HCT116 (cell line): ENCODE measurements at regions not wholly inside any gene's neighbourhood (a gene's known extent, or its start where the extent isn't known, plus 50 kb on each side); places are given as distances from the start of the nearest gene placed in this dataset.

Experiments used
- ATAC-seq: fragments of 200-7000 bp; cut with Tn5 transposase; 2 replicates; pipeline ENCODE4 v1.9.1; 2020; ENCODE audit warnings: mild to moderate bottlenecking, moderate library complexity
- BruUV-seq: library from RNA; stranded (reverse); fragments of 400-500 nt; replicated peaks from 2 replicates; lab custom pipeline; 2021; lab: Mats Ljungman, UMichigan
- CTCF ChIA-PET: fragments of 300-600 bp; sonication (Branson Sonifier 250); formaldehyde crosslinking; loops from one replicate; lab custom pipeline; 2021; ENCODE audit warnings: antibody characterized with exemption; lab: Charles Lee
- POLR2A ChIA-PET: fragments of 300-600, 350-600 bp; sonication (Branson Sonifier 250); formaldehyde crosslinking; loops from one replicate; lab custom pipeline; 2021; ENCODE audit warnings: antibody characterized with exemption; lab: Charles Lee
- RAD21 ChIA-PET, 2 experiments: fragments of 300-600 bp; sonication (Branson Sonifier 250); formaldehyde crosslinking; loops; one replicate each; lab custom pipeline; 2023; ENCODE audit warnings: low total read pairs in 2 of 2; ENCODE audit not compliant: uncharacterized antibody in 2 of 2, unreplicated experiment in 2 of 2, low non-redundant PET in 1 of 2; lab: Charles Lee
- DNase-seq: peaks from one replicate; pipeline ENCODE4 v3.0.0-alpha.2; 2010; ENCODE audit warnings: low read depth, low spot score
- H2AFZ ChIP-seq: fragments of 200-600 bp; shearing (Covaris generic), sonication (generic); 2 replicates; pipeline ENCODE4 v1.6.1; 2017; ENCODE audit warnings: low read depth, mixed run types, mixed read lengths, antibody characterized with exemption, low read length; ENCODE audit not compliant: poor library complexity, severe bottlenecking
- H3K27ac ChIP-seq: 2 replicates; pipeline ENCODE4 v1.5.1; 2012; ENCODE audit warnings: low read depth, low read length
- H3K27me3 ChIP-seq: fragments of 200-600 bp; sonication (generic); 2 replicates; pipeline ENCODE4 v1.6.1; 2016; ENCODE audit warnings: mixed run types, low read length, mixed read lengths; ENCODE audit not compliant: insufficient read depth
- H3K36me3 ChIP-seq, 2 experiments: fragments of 200-500 bp in 1 of 2; fragments of 200-600 bp in 1 of 2; sonication (Bioruptor generic) in 1 of 2; sonication (generic) in 1 of 2; 2 replicates each; pipeline versions ENCODE4 v1.5.1 to v1.6.1; 2014 to 2016; ENCODE audit warnings: low read length in 2 of 2, inconsistent platforms in 1 of 2, mixed read lengths in 1 of 2, mixed run types in 1 of 2; ENCODE audit not compliant: insufficient read depth in 2 of 2, control insufficient read depth in 1 of 2
- H3K4me1 ChIP-seq, 2 experiments: fragments of 200-600 bp in 1 of 2; sonication (generic) in 1 of 2; 2 replicates each; pipeline versions ENCODE4 v1.5.1 to v1.6.1; 2012 to 2017; ENCODE audit warnings: low read length in 2 of 2, inconsistent platforms in 1 of 2, mild to moderate bottlenecking in 1 of 2, mixed read lengths in 1 of 2, mixed run types in 1 of 2, moderate library complexity in 1 of 2; ENCODE audit not compliant: insufficient read depth in 2 of 2, control insufficient read depth in 1 of 2
- H3K4me2 ChIP-seq: fragments of 200-600 bp; sonication (generic); 2 replicates; pipeline ENCODE4 v1.6.1; 2017; ENCODE audit warnings: mixed run types, low read length, mixed read lengths
- H3K4me3 ChIP-seq, 2 experiments: fragments of 200-600 bp in 1 of 2; sonication (generic) in 1 of 2; replicated peaks in 1 of 2; 2 replicates each; pipeline ENCODE4 v1.5.1; 2011 to 2016; ENCODE audit warnings: low read length in 2 of 2, control low read depth in 1 of 2, low read depth in 1 of 2, mild to moderate bottlenecking in 1 of 2, mixed read lengths in 1 of 2, mixed run types in 1 of 2
- H3K79me2 ChIP-seq: fragments of 200-600 bp; sonication (generic); 2 replicates; pipeline ENCODE4 v1.6.1; 2017; ENCODE audit warnings: mild to moderate bottlenecking, mixed run types, low read length, moderate library complexity, mixed read lengths; ENCODE audit not compliant: insufficient read depth
- H3K9ac ChIP-seq: fragments of 200-600 bp; sonication (generic); 2 replicates; pipeline ENCODE4 v1.6.1; 2016; ENCODE audit warnings: low read length, mixed read lengths
- H3K9me2 ChIP-seq: fragments of 200-600 bp; sonication (generic), shearing (Covaris generic); 2 replicates; pipeline ENCODE4 v1.6.1; 2017; ENCODE audit warnings: mixed run types, mild to moderate bottlenecking, moderate library complexity; ENCODE audit not compliant: insufficient read depth
- H3K9me3 ChIP-seq, 2 experiments: fragments of 200-500 bp in 1 of 2; fragments of 200-600 bp in 1 of 2; sonication (Bioruptor generic) in 1 of 2; sonication (generic) in 1 of 2; 2 replicates each; pipeline ENCODE4 v1.6.1; 2014 to 2017; ENCODE audit warnings: low read length in 2 of 2, mixed read lengths in 2 of 2, inconsistent platforms in 1 of 2, low read depth in 1 of 2, mild to moderate bottlenecking in 1 of 2, mixed run types in 1 of 2, moderate library complexity in 1 of 2; ENCODE audit not compliant: control insufficient read depth in 1 of 2, insufficient read depth in 1 of 2
- H4K20me1 ChIP-seq: fragments of 200-600 bp; sonication (generic), shearing (Covaris generic); 2 replicates; pipeline ENCODE4 v1.6.1; 2017; ENCODE audit warnings: mixed run types, mild to moderate bottlenecking, moderate library complexity; ENCODE audit not compliant: insufficient read depth
- CBX3 ChIP-seq: IDR thresholded peaks from 2 replicates; pipeline ENCODE4 v1.6.1; 2012; ENCODE audit warnings: low read depth
- CEBPB ChIP-seq: IDR thresholded peaks from 2 replicates; pipeline ENCODE4 v1.6.1; 2012; ENCODE audit warnings: low read depth
- EZH2phosphoT487 ChIP-seq: fragments of 200-600 bp; IDR thresholded peaks from 2 replicates; pipeline ENCODE4 v1.6.1; 2018; ENCODE audit warnings: antibody characterized with exemption, borderline replicate concordance
- FOSL1 ChIP-seq: IDR thresholded peaks from 2 replicates; pipeline ENCODE4 v1.6.1; 2012; ENCODE audit warnings: low read depth
- JUND ChIP-seq: IDR thresholded peaks from 2 replicates; pipeline ENCODE4 v1.6.1; 2012
- POLR2A ChIP-seq: IDR thresholded peaks from 2 replicates; pipeline ENCODE4 v1.7.0; 2011; ENCODE audit warnings: borderline replicate concordance; ENCODE audit not compliant: insufficient read depth, insufficient read length; ENCODE audit errors: extremely low read depth
- SIN3A ChIP-seq: IDR thresholded peaks from 2 replicates; pipeline ENCODE4 v1.6.1; 2012; ENCODE audit warnings: low read depth
- SP1 ChIP-seq: IDR thresholded peaks from 2 replicates; pipeline ENCODE4 v1.6.1; 2012; ENCODE audit warnings: low read depth
- SRF ChIP-seq: IDR thresholded peaks from 2 replicates; pipeline ENCODE4 v1.6.1; 2012; ENCODE audit warnings: low read depth
- ZFX ChIP-seq: fragments of 450-650 bp; IDR thresholded peaks from 2 replicates; pipeline ENCODE4 v1.6.1; 2017
- ZNF274 ChIP-seq: fragments of 200-500 bp; sonication (Bioruptor generic); IDR thresholded peaks from 2 replicates; pipeline ENCODE4 v1.6.1; 2014; ENCODE audit warnings: mild to moderate bottlenecking, low read depth, low read length, inconsistent platforms
- intact Hi-C: fragments of 100-400 bp; cut with micrococcal nuclease; formaldehyde crosslinking; loops from 2 replicates; pipeline ENCODE4 v1.10.0; 2022
- TF ChIP-seq, protein P1 (sequence below): IDR thresholded peaks from 2 replicates; pipeline ENCODE4 v1.6.1; 2012
- TF ChIP-seq, protein P2 (sequence below): IDR thresholded peaks from 2 replicates; pipeline ENCODE4 v1.6.1; 2012; ENCODE audit warnings: low read depth
- TF ChIP-seq, protein P3 (sequence below), 3 experiments: fragments of 200-600 bp in 1 of 3; sonication (generic) in 1 of 3; IDR thresholded peaks in 2 of 3; conservative IDR thresholded peaks in 1 of 3; 2 replicates each; pipeline ENCODE4 v1.5.1; 2012 to 2017; ENCODE audit warnings: low read depth in 2 of 3, low read length in 2 of 3, antibody characterized with exemption in 1 of 3, borderline replicate concordance in 1 of 3, control low read depth in 1 of 3, mild to moderate bottlenecking in 1 of 3, mixed read lengths in 1 of 3, mixed run types in 1 of 3, moderate library complexity in 1 of 3; ENCODE audit not compliant: insufficient read depth in 1 of 3
- TF ChIP-seq, protein P4 (sequence below): IDR thresholded peaks from 2 replicates; pipeline ENCODE4 v1.6.1; 2012

DNA sequence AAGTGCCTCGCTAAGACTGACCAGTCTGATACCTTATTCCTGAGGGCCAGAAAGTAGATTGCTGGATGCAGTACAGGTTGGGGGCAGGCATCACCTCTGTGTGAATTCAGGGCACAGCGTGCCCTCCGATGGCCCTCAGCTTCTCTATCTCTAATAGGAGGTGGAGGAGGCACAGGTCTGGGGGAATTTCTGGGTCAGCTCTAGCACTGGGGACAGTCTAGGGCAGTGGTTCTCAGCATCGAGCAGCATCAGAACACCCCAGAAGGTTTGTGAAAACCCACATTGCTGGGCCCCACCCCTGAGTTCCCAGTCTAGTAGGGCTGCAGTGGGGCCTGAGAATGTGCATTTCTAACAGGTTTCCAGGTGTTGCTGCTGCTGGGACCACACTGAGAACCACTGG, 166.7 kb downstream of the CDC5L start:
- H3K27me3 ChIP-seq: no peaks in the 10 kb centered on the region
- no peaks in the 10 kb centered on the region for H3K9me2 ChIP-seq
- no peak overlapping the region for H3K4me3 ChIP-seq
- H3K9me3 ChIP-seq: no peaks in the 10 kb centered on the region
- ChIA-PET CTCF (no interaction called here), POLR2A (no interaction called here), RAD21 (no interaction called here)
- H3K79me2 ChIP-seq: no peaks in the 10 kb centered on the region
- no peak overlapping the region for H3K4me2 ChIP-seq
- intact Hi-C loops: no loop called here
- no peaks in the 10 kb centered on the region for H4K20me1 ChIP-seq
- TF ChIP-seq ZFX (no peak), CEBPB (no peak), SIN3A (no peak), SRF (no peak), CBX3 (no peak), JUND (no peak)
- TF ChIP-seq, protein P1, sequence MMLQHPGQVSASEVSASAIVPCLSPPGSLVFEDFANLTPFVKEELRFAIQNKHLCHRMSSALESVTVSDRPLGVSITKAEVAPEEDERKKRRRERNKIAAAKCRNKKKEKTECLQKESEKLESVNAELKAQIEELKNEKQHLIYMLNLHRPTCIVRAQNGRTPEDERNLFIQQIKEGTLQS: no peak
- TF ChIP-seq, protein P2, sequence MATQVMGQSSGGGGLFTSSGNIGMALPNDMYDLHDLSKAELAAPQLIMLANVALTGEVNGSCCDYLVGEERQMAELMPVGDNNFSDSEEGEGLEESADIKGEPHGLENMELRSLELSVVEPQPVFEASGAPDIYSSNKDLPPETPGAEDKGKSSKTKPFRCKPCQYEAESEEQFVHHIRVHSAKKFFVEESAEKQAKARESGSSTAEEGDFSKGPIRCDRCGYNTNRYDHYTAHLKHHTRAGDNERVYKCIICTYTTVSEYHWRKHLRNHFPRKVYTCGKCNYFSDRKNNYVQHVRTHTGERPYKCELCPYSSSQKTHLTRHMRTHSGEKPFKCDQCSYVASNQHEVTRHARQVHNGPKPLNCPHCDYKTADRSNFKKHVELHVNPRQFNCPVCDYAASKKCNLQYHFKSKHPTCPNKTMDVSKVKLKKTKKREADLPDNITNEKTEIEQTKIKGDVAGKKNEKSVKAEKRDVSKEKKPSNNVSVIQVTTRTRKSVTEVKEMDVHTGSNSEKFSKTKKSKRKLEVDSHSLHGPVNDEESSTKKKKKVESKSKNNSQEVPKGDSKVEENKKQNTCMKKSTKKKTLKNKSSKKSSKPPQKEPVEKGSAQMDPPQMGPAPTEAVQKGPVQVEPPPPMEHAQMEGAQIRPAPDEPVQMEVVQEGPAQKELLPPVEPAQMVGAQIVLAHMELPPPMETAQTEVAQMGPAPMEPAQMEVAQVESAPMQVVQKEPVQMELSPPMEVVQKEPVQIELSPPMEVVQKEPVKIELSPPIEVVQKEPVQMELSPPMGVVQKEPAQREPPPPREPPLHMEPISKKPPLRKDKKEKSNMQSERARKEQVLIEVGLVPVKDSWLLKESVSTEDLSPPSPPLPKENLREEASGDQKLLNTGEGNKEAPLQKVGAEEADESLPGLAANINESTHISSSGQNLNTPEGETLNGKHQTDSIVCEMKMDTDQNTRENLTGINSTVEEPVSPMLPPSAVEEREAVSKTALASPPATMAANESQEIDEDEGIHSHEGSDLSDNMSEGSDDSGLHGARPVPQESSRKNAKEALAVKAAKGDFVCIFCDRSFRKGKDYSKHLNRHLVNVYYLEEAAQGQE: no peak
- BruUV-seq: no TSS peak
- H3K27ac ChIP-seq: no peak overlapping the region
- H2AFZ ChIP-seq: no peak overlapping the region
- H3K9ac ChIP-seq: no peak overlapping the region
- H3K4me1 ChIP-seq: no peaks in the 10 kb centered on the region
- no peak for DNase-seq
- no peak for ATAC-seq
- no peaks in the 10 kb centered on the region for H3K36me3 ChIP-seq

DNA sequence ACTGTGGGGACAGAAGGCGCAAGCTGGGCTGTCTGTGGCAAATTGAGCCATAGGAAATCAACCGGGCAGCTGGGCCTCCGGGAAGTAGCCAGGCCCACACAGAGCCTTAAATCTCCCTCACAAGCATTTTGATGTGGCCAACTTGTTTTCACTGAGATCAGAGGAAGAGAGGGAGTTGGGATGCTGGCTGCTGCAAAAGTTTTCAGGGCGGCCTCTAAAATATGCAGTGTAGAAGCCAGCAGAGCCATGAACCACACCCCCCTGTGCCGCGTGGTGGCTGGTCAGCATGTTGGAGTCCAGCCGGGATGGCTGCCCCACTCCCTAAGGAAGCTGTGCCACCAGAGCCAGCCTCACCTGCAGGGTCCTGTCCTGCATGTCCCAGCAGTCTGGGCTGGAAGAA, 167.4 kb downstream of the CDC5L start:
- Histone ChIP-seq H4K20me1 (no peaks in the 10 kb centered on the region), H3K9me3 (no peaks in the 10 kb centered on the region), H3K79me2 (no peaks in the 10 kb centered on the region), H3K9me2 (no peaks in the 10 kb centered on the region), H2AFZ (no peak overlapping the region), H3K27ac (no peak overlapping the region), H3K4me1 (no peaks in the 10 kb centered on the region), H3K27me3 (no peaks in the 10 kb centered on the region), H3K4me2 (no peak overlapping the region), H3K4me3 (no peak overlapping the region), H3K36me3 (no peaks in the 10 kb centered on the region), H3K9ac (no peak overlapping the region)
- ChIA-PET RAD21 (no interaction called here), CTCF (no interaction called here), POLR2A (no interaction called here)
- ATAC-seq (no peak), DNase-seq (no peak)
- no TSS peak for BruUV-seq
- intact Hi-C loops: no loop called here
- TF ChIP-seq JUND: no peak
- no peak for TF ChIP-seq SP1
- TF ChIP-seq EZH2phosphoT487: no peak
- TF ChIP-seq ZFX: no peak
- no peak for TF ChIP-seq POLR2A
- TF ChIP-seq, protein P3, sequence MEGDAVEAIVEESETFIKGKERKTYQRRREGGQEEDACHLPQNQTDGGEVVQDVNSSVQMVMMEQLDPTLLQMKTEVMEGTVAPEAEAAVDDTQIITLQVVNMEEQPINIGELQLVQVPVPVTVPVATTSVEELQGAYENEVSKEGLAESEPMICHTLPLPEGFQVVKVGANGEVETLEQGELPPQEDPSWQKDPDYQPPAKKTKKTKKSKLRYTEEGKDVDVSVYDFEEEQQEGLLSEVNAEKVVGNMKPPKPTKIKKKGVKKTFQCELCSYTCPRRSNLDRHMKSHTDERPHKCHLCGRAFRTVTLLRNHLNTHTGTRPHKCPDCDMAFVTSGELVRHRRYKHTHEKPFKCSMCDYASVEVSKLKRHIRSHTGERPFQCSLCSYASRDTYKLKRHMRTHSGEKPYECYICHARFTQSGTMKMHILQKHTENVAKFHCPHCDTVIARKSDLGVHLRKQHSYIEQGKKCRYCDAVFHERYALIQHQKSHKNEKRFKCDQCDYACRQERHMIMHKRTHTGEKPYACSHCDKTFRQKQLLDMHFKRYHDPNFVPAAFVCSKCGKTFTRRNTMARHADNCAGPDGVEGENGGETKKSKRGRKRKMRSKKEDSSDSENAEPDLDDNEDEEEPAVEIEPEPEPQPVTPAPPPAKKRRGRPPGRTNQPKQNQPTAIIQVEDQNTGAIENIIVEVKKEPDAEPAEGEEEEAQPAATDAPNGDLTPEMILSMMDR (IDR thresholded peaks at IDR 0.05 in 2 of 3, conservative IDR thresholded peaks at IDR 0.05 in 1 of 3; ENCODE audit: borderline replicate concordance in 1 of 3, insufficient read depth in 1 of 3, low read depth in 2 of 3, low read length in 2 of 3): no peak
- TF ChIP-seq FOSL1: no peak
- TF ChIP-seq, protein P1: no peak
- TF ChIP-seq SIN3A: no peak
- no peak for TF ChIP-seq ZNF274
- TF ChIP-seq CEBPB: no peak
- TF ChIP-seq, protein P4, sequence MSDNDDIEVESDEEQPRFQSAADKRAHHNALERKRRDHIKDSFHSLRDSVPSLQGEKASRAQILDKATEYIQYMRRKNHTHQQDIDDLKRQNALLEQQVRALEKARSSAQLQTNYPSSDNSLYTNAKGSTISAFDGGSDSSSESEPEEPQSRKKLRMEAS: no peak
